H1 (cell line): ENCODE measurements at regions not wholly inside any gene's neighbourhood (a gene's known extent, or its start where the extent isn't known, plus 50 kb on each side); places are given as distances from the start of the nearest gene placed in this dataset.

Experiments used
- ATF3 ChIP-seq: IDR thresholded peaks from 2 replicates; pipeline ENCODE4 v1.6.1; 2011; ENCODE audit warnings: low read depth, mild to moderate bottlenecking, low read length; ENCODE audit not compliant: insufficient read depth
- CTCF ChIP-seq, 3 experiments: IDR thresholded peaks; 1 replicate in 2 of 3; 2 replicates in 1 of 3; pipeline versions ENCODE4 v1.5.1 to v1.6.1; 2011; ENCODE audit warnings: low read length in 3 of 3, mild to moderate bottlenecking in 3 of 3, inconsistent platforms in 2 of 3, low read depth in 1 of 3, moderate library complexity in 1 of 3; ENCODE audit not compliant: insufficient read depth in 1 of 3; ENCODE audit errors: control extremely low read depth in 1 of 3
- JUND ChIP-seq: IDR thresholded peaks from 2 replicates; pipeline ENCODE4 v1.6.1; 2011; ENCODE audit warnings: mild to moderate bottlenecking, improper control_type of control experiment, low read length
- KDM4A ChIP-seq: IDR thresholded peaks from one replicate; pipeline ENCODE4 v1.7.1; 2012; ENCODE audit warnings: low read depth, mild to moderate bottlenecking, moderate library complexity, low read length, inconsistent platforms; ENCODE audit not compliant: severe bottlenecking
- MAFK ChIP-seq: IDR thresholded peaks from 2 replicates; pipeline ENCODE4 v1.6.1; 2012; ENCODE audit warnings: low read depth, mild to moderate bottlenecking, improper control_type of control experiment, low read length
- RAD21 ChIP-seq, 2 experiments: IDR thresholded peaks in 1 of 2; conservative IDR thresholded peaks in 1 of 2; 2 replicates each; pipeline ENCODE4 v1.6.1; 2011; ENCODE audit warnings: low read depth in 2 of 2, low read length in 2 of 2, improper control_type of control experiment in 1 of 2, inconsistent platforms in 1 of 2, mild to moderate bottlenecking in 1 of 2, moderate library complexity in 1 of 2
- RFX5 ChIP-seq: IDR thresholded peaks from 2 replicates; pipeline ENCODE4 v1.6.1; 2011; ENCODE audit warnings: low read depth, low read length, improper control_type of control experiment, borderline replicate concordance
- RNF2 ChIP-seq: fragments of 200-900, 300-1000 bp; sonication (generic); IDR thresholded peaks from 2 replicates; pipeline ENCODE4 v1.7.1; 2016; ENCODE audit warnings: borderline replicate concordance, low read depth, mild to moderate bottlenecking, antibody characterized with exemption, low read length; ENCODE audit not compliant: poor library complexity, severe bottlenecking; ENCODE audit errors: missing control alignments
- SP1 ChIP-seq: IDR thresholded peaks from 2 replicates; pipeline ENCODE4 v1.6.1; 2011; ENCODE audit warnings: low read depth, low read length
- SUZ12 ChIP-seq: fragments of 200-600 bp; sonication (generic); IDR thresholded peaks from 2 replicates; pipeline ENCODE4 v1.6.1; 2012; ENCODE audit warnings: mild to moderate bottlenecking, inconsistent platforms, low read length, moderate library complexity, mixed read lengths
- TBP ChIP-seq: IDR thresholded peaks from 2 replicates; pipeline ENCODE4 v1.6.1; 2011; ENCODE audit warnings: low read depth, low read length, improper control_type of control experiment
- TCF12 ChIP-seq: IDR thresholded peaks from 2 replicates; pipeline ENCODE4 v1.6.1; 2011; ENCODE audit warnings: low read depth, mild to moderate bottlenecking, low read length

- TF ChIP-seq RAD21 (IDR thresholded peaks at IDR 0.05 in 1 of 2, conservative IDR thresholded peaks at IDR 0.05 in 1 of 2; ENCODE audit: low read depth in 2 of 2, low read length in 2 of 2) (no peak), JUND (no peak), RFX5 (no peak), CTCF (IDR thresholded peaks at IDR 0.05; ENCODE audit: control extremely low read depth in 1 of 3, insufficient read depth in 1 of 3, low read depth in 1 of 3, low read length in 3 of 3) (no peak), TBP (no peak), SP1 (no peak), KDM4A (no peak), TCF12 (no peak), ATF3 (no peak), SUZ12 (no peak), MAFK (no peak), RNF2 (no peak)
Observed at GRCh38 chr22:20654343-20655208, 119.3 kb upstream of the SERPIND1 start.
